SK-N-SH (cell line): ENCODE measurements at regions not wholly inside any gene's neighbourhood (a gene's known extent, or its start where the extent isn't known, plus 50 kb on each side); places are given as distances from the start of the nearest gene placed in this dataset.

Source experiments
- CTCF ChIA-PET: fragments of 300-600, 350-600 bp; formaldehyde crosslinking; extraction: SDS; loops from one replicate; lab custom pipeline; 2021; lab: Yijun Ruan, JAX
- POLR2A ChIA-PET: fragments of 350-600 bp; sonication (Branson Sonifier 250); formaldehyde crosslinking; extraction: SDS; loops from one replicate; lab custom pipeline; 2020; ENCODE audit warnings: antibody characterized with exemption, inconsistent platforms; lab: Yijun Ruan, JAX
- DNase-seq: peaks from one replicate; pipeline ENCODE4 v3.0.0; 2012
- H2AFZ ChIP-seq: fragments of 200-600 bp; sonication (generic); 2 replicates; pipeline ENCODE4 v1.8.1; 2016; ENCODE audit warnings: antibody characterized with exemption, mild to moderate bottlenecking, low read depth
- H3F3A ChIP-seq: fragments of 200-600 bp; sonication (generic); replicated peaks from 2 replicates; pipeline ENCODE3; 2016; ENCODE audit warnings: antibody characterized with exemption, mild to moderate bottlenecking; ENCODE audit not compliant: insufficient read depth
- H3K27ac ChIP-seq, 2 experiments: fragments of 200-500 bp in 1 of 2; fragments of 200-600 bp in 1 of 2; sonication (Bioruptor generic) in 1 of 2; sonication (generic), shearing (Covaris generic) in 1 of 2; 2 replicates each; pipeline versions ENCODE4 v1.5.1 to v1.6.1; 2014 to 2016; ENCODE audit warnings: low read depth in 2 of 2, inconsistent platforms in 1 of 2, low read length in 1 of 2, mild to moderate bottlenecking in 1 of 2, mixed read lengths in 1 of 2
- H3K27me3 ChIP-seq: fragments of 200-600 bp; sonication (generic), shearing (Covaris generic); 2 replicates; pipeline ENCODE4 v1.6.1; 2016; ENCODE audit warnings: mixed run types; ENCODE audit not compliant: insufficient read depth
- H3K36me3 ChIP-seq, 2 experiments: fragments of 200-500 bp in 1 of 2; fragments of 200-600 bp in 1 of 2; sonication (Bioruptor generic) in 1 of 2; sonication (generic) in 1 of 2; replicated peaks in 1 of 2; 2 replicates each; pipeline versions ENCODE3 to v1.5.1; 2014 to 2016; ENCODE audit warnings: low read length in 1 of 2, mild to moderate bottlenecking in 1 of 2; ENCODE audit not compliant: insufficient read depth in 2 of 2, control insufficient read depth in 1 of 2
- H3K4me1 ChIP-seq, 2 experiments: fragments of 200-500 bp in 1 of 2; fragments of 200-600 bp in 1 of 2; sonication (Bioruptor generic) in 1 of 2; sonication (generic), shearing (Covaris generic) in 1 of 2; 2 replicates each; pipeline versions ENCODE4 v1.5.1 to v1.6.1; 2014 to 2016; ENCODE audit warnings: low read depth in 1 of 2, low read length in 1 of 2, mixed run types in 1 of 2; ENCODE audit not compliant: insufficient read depth in 2 of 2, control insufficient read depth in 1 of 2
- H3K4me2 ChIP-seq: fragments of 200-600 bp; sonication (generic), shearing (Covaris generic); 2 replicates; pipeline ENCODE4 v1.6.1; 2017; ENCODE audit warnings: mixed run types
- H3K4me3 ChIP-seq, 2 experiments: fragments of 200-500 bp in 1 of 2; fragments of 200-600 bp in 1 of 2; sonication (Bioruptor generic) in 1 of 2; sonication (generic), shearing (Covaris generic) in 1 of 2; 2 replicates each; pipeline versions ENCODE4 v1.5.1 to v1.8.1; 2014 to 2016; ENCODE audit warnings: low read depth in 2 of 2, inconsistent platforms in 1 of 2, low read length in 1 of 2, mild to moderate bottlenecking in 1 of 2, mixed read lengths in 1 of 2, moderate library complexity in 1 of 2
- H3K79me2 ChIP-seq: fragments of 200-600 bp; sonication (generic); 2 replicates; pipeline ENCODE4 v1.8.1; 2017; ENCODE audit warnings: mild to moderate bottlenecking; ENCODE audit not compliant: insufficient read depth
- H3K9ac ChIP-seq: fragments of 200-600 bp; sonication (generic); 2 replicates; pipeline ENCODE4 v1.6.1; 2017; ENCODE audit warnings: mixed run types
- H3K9me2 ChIP-seq: fragments of 200-600 bp; sonication (generic); 2 replicates; pipeline ENCODE4 v1.6.1; 2017; ENCODE audit warnings: mixed run types
- H3K9me3 ChIP-seq: fragments of 200-600 bp; sonication (generic); 2 replicates; pipeline ENCODE4 v1.6.1; 2017; ENCODE audit warnings: mixed run types, mild to moderate bottlenecking, moderate library complexity
- H4K20me1 ChIP-seq: fragments of 200-600 bp; sonication (generic); 2 replicates; pipeline ENCODE4 v1.6.1; 2017; ENCODE audit warnings: mild to moderate bottlenecking, mixed run types; ENCODE audit not compliant: insufficient read depth
- CHD2 ChIP-seq: fragments of 150-350 bp; IDR thresholded peaks from 2 replicates; pipeline ENCODE4 v1.6.1; 2018; ENCODE audit warnings: low read length; ENCODE audit not compliant: partially characterized antibody
- CTCF ChIP-seq: fragments of 200-600 bp; sonication (generic); IDR thresholded peaks from 2 replicates; pipeline ENCODE4 v1.6.1; 2017; ENCODE audit warnings: antibody characterized with exemption, mild to moderate bottlenecking, moderate library complexity
- EP300 ChIP-seq, 2 experiments: IDR thresholded peaks; 2 replicates each; pipeline versions ENCODE4 v1.4.0 to v1.6.1; 2012; ENCODE audit warnings: borderline replicate concordance in 1 of 2, low read depth in 1 of 2, low read length in 1 of 2
- FOSL2 ChIP-seq: IDR thresholded peaks from 2 replicates; pipeline ENCODE4 v1.4.0; 2012; ENCODE audit warnings: low read depth, mild to moderate bottlenecking, moderate library complexity, borderline replicate concordance
- MXI1 ChIP-seq: IDR thresholded peaks from 2 replicates; pipeline ENCODE4 v1.6.1; 2012; ENCODE audit warnings: mild to moderate bottlenecking, low read depth, low read length, improper control_type of control experiment
- NFIC ChIP-seq: IDR thresholded peaks from 2 replicates; pipeline ENCODE4 v1.4.0; 2012; ENCODE audit warnings: borderline replicate concordance
- NRF1 ChIP-seq: IDR thresholded peaks from 2 replicates; pipeline ENCODE4 v1.6.1; 2012; ENCODE audit warnings: low read depth, mild to moderate bottlenecking, low read length
- POLR2AphosphoS5 ChIP-seq: IDR thresholded peaks from 2 replicates; pipeline ENCODE4 v1.6.1; 2012; ENCODE audit warnings: low read depth, low read length
- RAD21 ChIP-seq: IDR thresholded peaks from 2 replicates; pipeline ENCODE4 v1.6.1; 2012; ENCODE audit warnings: mild to moderate bottlenecking, low read length
- REST ChIP-seq: IDR thresholded peaks from 2 replicates; pipeline ENCODE4 v1.6.1; 2012; ENCODE audit warnings: mild to moderate bottlenecking, low read depth, low read length, moderate library complexity
- RXRA ChIP-seq: IDR thresholded peaks from 2 replicates; pipeline ENCODE4 v1.4.0; 2012; ENCODE audit warnings: low read depth, mild to moderate bottlenecking, borderline replicate concordance
- SMC3 ChIP-seq: IDR thresholded peaks from 2 replicates; pipeline ENCODE4 v1.6.1; 2012; ENCODE audit warnings: low read depth, low read length, improper control_type of control experiment
- TAF1 ChIP-seq: IDR thresholded peaks from 2 replicates; pipeline ENCODE4 v1.6.1; 2012; ENCODE audit warnings: low read depth, mild to moderate bottlenecking, low read length, moderate library complexity, borderline replicate concordance
- TCF12 ChIP-seq: IDR thresholded peaks from 2 replicates; pipeline ENCODE4 v1.4.0; 2012
- WGBS: methylation state at CpG from one replicate; pipeline ENCODE4 v1.1.6; 2017; ENCODE audit warnings: low lambda C conversion rate; 5-methylcytosine and 5-hydroxymethylcytosine counted together
- TF ChIP-seq, protein P1 (sequence below): IDR thresholded peaks from 2 replicates; pipeline ENCODE4 v1.4.0; 2012; ENCODE audit warnings: low read depth, borderline replicate concordance
- TF ChIP-seq, protein P2 (sequence below): fragments of 150-350 bp; IDR thresholded peaks from 2 replicates; pipeline ENCODE4 v1.6.1; 2017; ENCODE audit warnings: antibody characterized with exemption, low read length, low read depth, borderline replicate concordance

DNA sequence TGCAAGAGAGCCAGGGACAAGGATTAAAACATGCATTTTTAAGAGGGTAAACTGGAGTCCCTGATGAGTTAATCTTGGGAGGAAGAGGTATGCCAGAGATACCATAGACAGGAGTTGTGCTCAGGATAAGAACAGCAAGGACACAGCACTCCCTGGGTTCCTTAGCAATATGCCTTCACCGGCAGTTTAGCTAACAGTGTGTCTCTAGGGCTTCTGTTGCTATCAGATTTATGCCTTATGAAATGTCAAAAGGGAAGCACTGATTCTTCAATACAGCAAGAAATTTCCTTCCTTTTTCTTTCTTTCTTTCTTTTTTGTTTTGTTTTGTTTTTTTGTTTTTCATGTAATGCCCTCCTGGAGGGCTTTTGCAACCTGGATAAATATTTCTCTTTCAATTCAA, 71.3 kb upstream of the LARGE1 start:
- Histone ChIP-seq H3K36me3 (no peaks in the 10 kb centered on the region), H3K27me3 (no peaks in the 10 kb centered on the region), H3K27ac (no peak overlapping the region), H3K9me3 (no peaks in the 10 kb centered on the region), H3K9ac (no peak overlapping the region), H3K4me1 (no peaks in the 10 kb centered on the region), H3F3A (no peaks in the 10 kb centered on the region), H3K9me2 (no peaks in the 10 kb centered on the region), H3K4me3 (no peak overlapping the region), H3K4me2 (no peak overlapping the region), H2AFZ (no peak overlapping the region), H3K79me2 (no peaks in the 10 kb centered on the region), H4K20me1 (no peaks in the 10 kb centered on the region)
- WGBS = 7% methylated on average over 1 of the region's 1 CpG
- no peak for TF ChIP-seq RAD21
- TF ChIP-seq, protein P1, sequence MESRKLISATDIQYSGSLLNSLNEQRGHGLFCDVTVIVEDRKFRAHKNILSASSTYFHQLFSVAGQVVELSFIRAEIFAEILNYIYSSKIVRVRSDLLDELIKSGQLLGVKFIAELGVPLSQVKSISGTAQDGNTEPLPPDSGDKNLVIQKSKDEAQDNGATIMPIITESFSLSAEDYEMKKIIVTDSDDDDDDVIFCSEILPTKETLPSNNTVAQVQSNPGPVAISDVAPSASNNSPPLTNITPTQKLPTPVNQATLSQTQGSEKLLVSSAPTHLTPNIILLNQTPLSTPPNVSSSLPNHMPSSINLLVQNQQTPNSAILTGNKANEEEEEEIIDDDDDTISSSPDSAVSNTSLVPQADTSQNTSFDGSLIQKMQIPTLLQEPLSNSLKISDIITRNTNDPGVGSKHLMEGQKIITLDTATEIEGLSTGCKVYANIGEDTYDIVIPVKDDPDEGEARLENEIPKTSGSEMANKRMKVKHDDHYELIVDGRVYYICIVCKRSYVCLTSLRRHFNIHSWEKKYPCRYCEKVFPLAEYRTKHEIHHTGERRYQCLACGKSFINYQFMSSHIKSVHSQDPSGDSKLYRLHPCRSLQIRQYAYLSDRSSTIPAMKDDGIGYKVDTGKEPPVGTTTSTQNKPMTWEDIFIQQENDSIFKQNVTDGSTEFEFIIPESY = no peak
- TF ChIP-seq MXI1 = no peak
- TF ChIP-seq POLR2AphosphoS5 = no peak
- no peak for TF ChIP-seq EP300 (IDR thresholded peaks at IDR 0.05; ENCODE audit: borderline replicate concordance in 1 of 2, low read depth in 1 of 2, low read length in 1 of 2)
- no peak for TF ChIP-seq TCF12
- no peak for DNase-seq
- CTCF ChIA-PET = no interaction called here
- POLR2A ChIA-PET = no interaction called here

DNA sequence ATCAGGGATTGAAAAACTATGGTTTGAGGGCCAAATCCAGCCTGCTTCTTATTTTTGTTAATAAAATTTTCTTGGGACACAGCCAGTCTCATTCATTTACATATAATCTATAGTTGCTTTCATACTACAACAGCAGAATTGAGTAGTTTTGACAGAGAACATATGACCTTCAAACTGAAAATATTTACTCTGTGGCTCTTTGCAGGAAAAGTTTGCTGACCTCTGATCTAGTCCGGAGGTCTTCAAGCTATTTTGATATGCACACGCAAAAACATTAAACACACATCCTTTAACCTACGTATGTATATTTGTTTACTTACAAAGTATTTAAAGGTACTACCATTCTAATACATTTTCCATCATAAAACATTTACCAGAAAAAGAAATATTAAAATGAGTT, 76.5 kb upstream of the LARGE1 start:
- CTCF ChIA-PET = interaction anchor here (1.2 kb wide), 1 partner anchor 115 kb away, joined by 3 read pairs; no protein-coding TSS in a partner anchor
- Histone ChIP-seq H3K27ac (no peak overlapping the region), H3K9me3 (peaks cover 9% of the 10 kb centered on the region; the same call in 1 of the 2 replicates), H3K9ac (no peak overlapping the region), H3K79me2 (no peaks in the 10 kb centered on the region), H3K4me1 (no peaks in the 10 kb centered on the region), H3F3A (no peaks in the 10 kb centered on the region), H3K27me3 (no peaks in the 10 kb centered on the region), H3K9me2 (no peaks in the 10 kb centered on the region), H2AFZ (no peak overlapping the region), H4K20me1 (no peaks in the 10 kb centered on the region), H3K4me3 (no peak overlapping the region), H3K4me2 (no peak overlapping the region), H3K36me3 (peaks cover 0 to 4% of the 10 kb centered on the region in 2 experiments)
- WGBS = 37% methylated on average over 3 of the region's 3 CpGs
- TF ChIP-seq NRF1 = no peak
- TF ChIP-seq RXRA = no peak
- TF ChIP-seq REST = no peak
- TF ChIP-seq FOSL2 = no peak
- TF ChIP-seq EP300 (IDR thresholded peaks at IDR 0.05; ENCODE audit: borderline replicate concordance in 1 of 2, low read depth in 1 of 2, low read length in 1 of 2) = no peak
- TF ChIP-seq TAF1 = no peak
- TF ChIP-seq, protein P2, sequence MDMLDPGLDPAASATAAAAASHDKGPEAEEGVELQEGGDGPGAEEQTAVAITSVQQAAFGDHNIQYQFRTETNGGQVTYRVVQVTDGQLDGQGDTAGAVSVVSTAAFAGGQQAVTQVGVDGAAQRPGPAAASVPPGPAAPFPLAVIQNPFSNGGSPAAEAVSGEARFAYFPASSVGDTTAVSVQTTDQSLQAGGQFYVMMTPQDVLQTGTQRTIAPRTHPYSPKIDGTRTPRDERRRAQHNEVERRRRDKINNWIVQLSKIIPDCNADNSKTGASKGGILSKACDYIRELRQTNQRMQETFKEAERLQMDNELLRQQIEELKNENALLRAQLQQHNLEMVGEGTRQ = no peak
- no peak for TF ChIP-seq RAD21
- TF ChIP-seq CHD2 = no peak
- no peak for TF ChIP-seq SMC3
- no peak for TF ChIP-seq POLR2AphosphoS5
- TF ChIP-seq NFIC = no peak
- TF ChIP-seq CTCF = no peak
- POLR2A ChIA-PET = no interaction called here
- DNase-seq = no peak
